ENCODE measurements at regions not wholly inside any gene's neighbourhood (a gene's known extent, or its start where the extent isn't known, plus 50 kb on each side); places are given as distances from the start of the nearest gene placed in this dataset.

DNA sequence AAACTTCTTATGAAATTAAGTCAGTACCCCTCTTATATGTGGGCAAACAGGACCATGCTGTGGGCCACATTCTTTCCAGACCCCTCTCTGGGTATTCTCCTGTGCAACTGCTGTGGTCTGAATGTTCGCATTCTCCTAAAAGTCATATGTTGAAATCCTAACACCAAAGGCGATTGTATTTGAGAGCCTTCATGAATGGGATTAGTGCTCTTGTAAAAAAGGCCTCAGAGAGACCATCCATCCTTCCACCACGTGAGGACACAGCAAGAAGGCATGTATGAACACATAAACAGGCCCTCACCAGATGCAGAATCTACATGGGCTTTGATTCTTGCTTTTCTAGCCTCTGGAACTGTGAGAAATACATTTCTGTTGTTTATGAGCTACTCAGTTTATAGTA is 68.0 kb upstream of the NAALADL2 start:
- DNase-seq = no peak

DNA sequence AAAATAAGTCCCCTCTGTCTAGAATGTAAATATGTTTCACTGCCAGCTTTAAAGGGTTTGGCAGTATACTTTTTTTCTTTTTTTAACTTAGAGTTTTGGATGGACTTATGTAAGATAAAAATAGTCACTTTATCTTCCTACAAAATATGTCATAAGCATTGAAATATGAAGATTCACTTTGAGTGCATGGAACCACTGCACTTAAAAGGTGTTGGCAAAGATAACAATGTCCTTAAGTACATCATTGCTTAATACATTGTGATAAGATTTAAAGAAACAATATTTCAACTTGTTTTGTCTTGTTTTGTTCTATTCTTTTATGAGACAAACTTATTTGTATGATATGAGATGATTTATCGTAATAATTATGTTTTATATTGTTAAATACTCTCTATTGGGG is 66.3 kb upstream of the NAALADL2 start:
- no peak for DNase-seq
